ENCODE measurements at regions not wholly inside any gene's neighbourhood (a gene's known extent, or its start where the extent isn't known, plus 50 kb on each side); places are given as distances from the start of the nearest gene placed in this dataset.
"Not testable (repeated sequence)": the region's sequence is repeated elsewhere in the genome, so short reads cannot be mapped to it uniquely, and the experiment has no call there.

GRCh38 chr3:96538186-96538585 is 276.2 kb upstream of the EPHA6 start:
- Histone ChIP-seq H3K4me1 (ENCODE audit: control extremely low read depth in 1 of 4, control insufficient read depth in 4 of 4, insufficient read depth in 4 of 4, low read length in 3 of 4) (no peaks in the 10 kb centered on the region), H3K9me3 (ENCODE audit: control extremely low read depth in 1 of 5, control insufficient read depth in 4 of 5, insufficient read depth in 2 of 5, low read depth in 1 of 5, low read length in 4 of 5) (no peaks in the 10 kb centered on the region), H3K4me3 (ENCODE audit: control insufficient read depth in 1 of 7, extremely low read depth in 1 of 7, insufficient read depth in 4 of 7, low read depth in 2 of 7, low read length in 6 of 7) (no peak overlapping the region), H3K27ac (ENCODE audit: insufficient read depth in 1 of 2, low read depth in 1 of 2, low read length in 2 of 2, poor library complexity in 1 of 2, severe bottlenecking in 2 of 2) (no peak overlapping the region), H3K36me3 (ENCODE audit: control insufficient read depth in 4 of 4, insufficient read depth in 4 of 4, low read length in 3 of 4) (no peaks in the 10 kb centered on the region), H3K27me3 (replicated peaks in 2 of 5; ENCODE audit: control insufficient read depth in 4 of 5, insufficient read depth in 5 of 5, low read length in 4 of 5) (no peaks in the 10 kb centered on the region)
- WGBS (ENCODE audit: insufficient coverage): 100% methylated on average over 1 of the region's 1 CpG
- CTCF ChIA-PET: no interaction called here
- no peak for DNase-seq
- POLR2A ChIA-PET: no interaction called here

GRCh38 chr3:96548073-96548472 is 266.3 kb upstream of the EPHA6 start:
- ChIA-PET CTCF (no interaction called here), POLR2A (interaction anchor here (0.6 kb wide), 1 partner anchor 33 kb away, joined by 3 read pairs; no protein-coding TSS in a partner anchor)
- Histone ChIP-seq H3K4me3 (ENCODE audit: control insufficient read depth in 1 of 7, extremely low read depth in 1 of 7, insufficient read depth in 4 of 7, low read depth in 2 of 7, low read length in 6 of 7) (no peak overlapping the region), H3K4me1 (ENCODE audit: control extremely low read depth in 1 of 4, control insufficient read depth in 4 of 4, insufficient read depth in 4 of 4, low read length in 3 of 4) (no peaks in the 10 kb centered on the region), H3K27ac (ENCODE audit: insufficient read depth in 1 of 2, low read depth in 1 of 2, low read length in 2 of 2, poor library complexity in 1 of 2, severe bottlenecking in 2 of 2) (no peak overlapping the region), H3K9me3 (ENCODE audit: control extremely low read depth in 1 of 5, control insufficient read depth in 4 of 5, insufficient read depth in 2 of 5, low read depth in 1 of 5, low read length in 4 of 5) (no peaks in the 10 kb centered on the region), H3K27me3 (replicated peaks in 2 of 5; ENCODE audit: control insufficient read depth in 4 of 5, insufficient read depth in 5 of 5, low read length in 4 of 5) (no peaks in the 10 kb centered on the region), H3K36me3 (ENCODE audit: control insufficient read depth in 4 of 4, insufficient read depth in 4 of 4, low read length in 3 of 4) (no peaks in the 10 kb centered on the region)
- no CpG with 5 or more reads among the region's 3 CpGs for WGBS (ENCODE audit: insufficient coverage)
- no peak for DNase-seq

GRCh38 chr3:96576935-96577334 is 237.5 kb upstream of the EPHA6 start:
- no peak for DNase-seq
- Histone ChIP-seq H3K4me3 (ENCODE audit: control insufficient read depth in 1 of 7, extremely low read depth in 1 of 7, insufficient read depth in 4 of 7, low read depth in 2 of 7, low read length in 6 of 7) (no peak overlapping the region), H3K4me1 (ENCODE audit: control extremely low read depth in 1 of 4, control insufficient read depth in 4 of 4, insufficient read depth in 4 of 4, low read length in 3 of 4) (no peaks in the 10 kb centered on the region), H3K27me3 (replicated peaks in 2 of 5; ENCODE audit: control insufficient read depth in 4 of 5, insufficient read depth in 5 of 5, low read length in 4 of 5) (no peaks in the 10 kb centered on the region), H3K27ac (ENCODE audit: insufficient read depth in 1 of 2, low read depth in 1 of 2, low read length in 2 of 2, poor library complexity in 1 of 2, severe bottlenecking in 2 of 2) (no peak overlapping the region), H3K36me3 (ENCODE audit: control insufficient read depth in 4 of 4, insufficient read depth in 4 of 4, low read length in 3 of 4) (no peaks in the 10 kb centered on the region), H3K9me3 (ENCODE audit: control extremely low read depth in 1 of 5, control insufficient read depth in 4 of 5, insufficient read depth in 2 of 5, low read depth in 1 of 5, low read length in 4 of 5) (peaks cover 0 to 9% (median 0%) of the 10 kb centered on the region in 5 experiments)
- POLR2A ChIA-PET: no interaction called here
- CTCF ChIA-PET: no interaction called here
- WGBS (ENCODE audit: insufficient coverage): 95% methylated on average over 3 of the region's 3 CpGs

GRCh38 chr3:96584066-96584465 is 230.3 kb upstream of the EPHA6 start:
- no peak for DNase-seq
- ChIA-PET POLR2A (no interaction called here), CTCF (no interaction called here)
- no peak overlapping the region for H3K27ac ChIP-seq (ENCODE audit: insufficient read depth in 1 of 2, low read depth in 1 of 2, low read length in 2 of 2, poor library complexity in 1 of 2, severe bottlenecking in 2 of 2)
- no peaks in the 10 kb centered on the region for H3K36me3 ChIP-seq (ENCODE audit: control insufficient read depth in 4 of 4, insufficient read depth in 4 of 4, low read length in 3 of 4)
- no peaks in the 10 kb centered on the region for H3K27me3 ChIP-seq (replicated peaks in 2 of 5; ENCODE audit: control insufficient read depth in 4 of 5, insufficient read depth in 5 of 5, low read length in 4 of 5)
- no peak overlapping the region for H3K4me3 ChIP-seq (ENCODE audit: control insufficient read depth in 1 of 7, extremely low read depth in 1 of 7, insufficient read depth in 4 of 7, low read depth in 2 of 7, low read length in 6 of 7)
- H3K9me3 ChIP-seq (ENCODE audit: control extremely low read depth in 1 of 5, control insufficient read depth in 4 of 5, insufficient read depth in 2 of 5, low read depth in 1 of 5, low read length in 4 of 5): peaks cover 0 to 1% (median 0%) of the 10 kb centered on the region in 5 experiments
- H3K4me1 ChIP-seq (ENCODE audit: control extremely low read depth in 1 of 4, control insufficient read depth in 4 of 4, insufficient read depth in 4 of 4, low read length in 3 of 4): no peaks in the 10 kb centered on the region

- H3K4me1 ChIP-seq (ENCODE audit: control extremely low read depth in 1 of 4, control insufficient read depth in 4 of 4, insufficient read depth in 4 of 4, low read length in 3 of 4); DNase-seq; H3K4me3 ChIP-seq (ENCODE audit: control insufficient read depth in 1 of 7, extremely low read depth in 1 of 7, insufficient read depth in 4 of 7, low read depth in 2 of 7, low read length in 6 of 7); H3K9me3 ChIP-seq (ENCODE audit: control extremely low read depth in 1 of 5, control insufficient read depth in 4 of 5, insufficient read depth in 2 of 5, low read depth in 1 of 5, low read length in 4 of 5); H3K36me3 ChIP-seq (ENCODE audit: control insufficient read depth in 4 of 4, insufficient read depth in 4 of 4, low read length in 3 of 4); H3K27ac ChIP-seq (ENCODE audit: insufficient read depth in 1 of 2, low read depth in 1 of 2, low read length in 2 of 2, poor library complexity in 1 of 2, severe bottlenecking in 2 of 2); CTCF ChIA-PET; H3K27me3 ChIP-seq (replicated peaks in 2 of 5; ENCODE audit: control insufficient read depth in 4 of 5, insufficient read depth in 5 of 5, low read length in 4 of 5): not testable (repeated sequence)
- 96% methylated on average over 6 of the region's 6 CpGs for WGBS (ENCODE audit: insufficient coverage)
- POLR2A ChIA-PET: interaction anchor here (0.6 kb wide), 1 partner anchor 32 kb away, joined by 3 read pairs; no protein-coding TSS in a partner anchor
Measured at GRCh38 chr3:96606865-96607264, 207.5 kb upstream of the EPHA6 start.

GRCh38 chr3:96619475-96619874 is 194.9 kb upstream of the EPHA6 start:
- over 99% methylated on average over 17 of the region's 20 CpGs for WGBS (ENCODE audit: insufficient coverage)
- CTCF ChIA-PET: no interaction called here
- H3K4me1 ChIP-seq (ENCODE audit: control extremely low read depth in 1 of 4, control insufficient read depth in 4 of 4, insufficient read depth in 4 of 4, low read length in 3 of 4): peaks cover 0 to 7% (median 0%) of the 10 kb centered on the region in 4 experiments
- H3K4me3 ChIP-seq (ENCODE audit: control insufficient read depth in 1 of 7, extremely low read depth in 1 of 7, insufficient read depth in 4 of 7, low read depth in 2 of 7, low read length in 6 of 7): no peak overlapping the region
- no peaks in the 10 kb centered on the region for H3K36me3 ChIP-seq (ENCODE audit: control insufficient read depth in 4 of 4, insufficient read depth in 4 of 4, low read length in 3 of 4)
- H3K9me3 ChIP-seq (ENCODE audit: control extremely low read depth in 1 of 5, control insufficient read depth in 4 of 5, insufficient read depth in 2 of 5, low read depth in 1 of 5, low read length in 4 of 5): peaks cover 0 to 5% (median 0%) of the 10 kb centered on the region in 5 experiments
- H3K27ac ChIP-seq (ENCODE audit: insufficient read depth in 1 of 2, low read depth in 1 of 2, low read length in 2 of 2, poor library complexity in 1 of 2, severe bottlenecking in 2 of 2): no peak overlapping the region
- DNase-seq: peak in 2 of 3 donors; percentile 5 to 14
- no peaks in the 10 kb centered on the region for H3K27me3 ChIP-seq (replicated peaks in 2 of 5; ENCODE audit: control insufficient read depth in 4 of 5, insufficient read depth in 5 of 5, low read length in 4 of 5)
- POLR2A ChIA-PET: no interaction called here

- no peak for DNase-seq
- H3K9me3 ChIP-seq (ENCODE audit: control extremely low read depth in 1 of 5, control insufficient read depth in 4 of 5, insufficient read depth in 2 of 5, low read depth in 1 of 5, low read length in 4 of 5): peaks cover 0 to 5% (median 0%) of the 10 kb centered on the region in 5 experiments
- WGBS (ENCODE audit: insufficient coverage): 83% methylated on average over 1 of the region's 2 CpGs
- H3K36me3 ChIP-seq (ENCODE audit: control insufficient read depth in 4 of 4, insufficient read depth in 4 of 4, low read length in 3 of 4): no peaks in the 10 kb centered on the region
- CTCF ChIA-PET: no interaction called here
- H3K4me1 ChIP-seq (ENCODE audit: control extremely low read depth in 1 of 4, control insufficient read depth in 4 of 4, insufficient read depth in 4 of 4, low read length in 3 of 4): no peaks in the 10 kb centered on the region
- no peak overlapping the region for H3K4me3 ChIP-seq (ENCODE audit: control insufficient read depth in 1 of 7, extremely low read depth in 1 of 7, insufficient read depth in 4 of 7, low read depth in 2 of 7, low read length in 6 of 7)
- H3K27me3 ChIP-seq (replicated peaks in 2 of 5; ENCODE audit: control insufficient read depth in 4 of 5, insufficient read depth in 5 of 5, low read length in 4 of 5): no peaks in the 10 kb centered on the region
- no peak overlapping the region for H3K27ac ChIP-seq (ENCODE audit: insufficient read depth in 1 of 2, low read depth in 1 of 2, low read length in 2 of 2, poor library complexity in 1 of 2, severe bottlenecking in 2 of 2)
- POLR2A ChIA-PET: no interaction called here
Measured at GRCh38 chr3:96622878-96623277, 191.5 kb upstream of the EPHA6 start.

Measured in common myeloid progenitor, CD34-positive (primary cell).